ENCODE measurements at regions not wholly inside any gene's neighbourhood (a gene's known extent, or its start where the extent isn't known, plus 50 kb on each side); places are given as distances from the start of the nearest gene placed in this dataset.

DNA sequence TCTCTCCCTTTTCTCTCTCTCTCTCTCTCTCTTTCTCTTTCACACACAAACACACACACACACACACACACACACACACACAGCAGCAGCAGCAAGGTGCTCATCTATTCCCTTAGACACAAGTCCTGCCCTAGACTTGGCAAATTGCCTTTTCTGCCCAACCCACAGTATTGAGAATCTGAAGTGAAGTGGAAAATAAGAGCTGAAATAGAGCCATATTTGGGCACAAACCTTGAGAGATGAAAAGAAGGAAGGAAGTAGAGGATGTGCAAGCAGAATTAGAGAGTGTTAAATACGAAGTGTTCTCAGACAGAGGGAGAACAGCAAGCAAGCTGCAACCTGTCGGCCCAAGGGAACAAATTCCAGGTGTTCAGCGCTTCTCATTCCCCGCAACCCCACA is 557.5 kb upstream of the NOX3 start:
- TF ChIP-seq REST (IDR thresholded peaks at IDR 0.05; ENCODE audit: low read depth): no peak
- no peak for TF ChIP-seq EZH2phosphoT487 (IDR thresholded peaks at IDR 0.05; ENCODE audit: borderline replicate concordance)
- TF ChIP-seq POLR2AphosphoS5 (IDR thresholded peaks at IDR 0.05; ENCODE audit: low read depth, low read length): no peak
- no peak for TF ChIP-seq CBX3 (IDR thresholded peaks at IDR 0.05; ENCODE audit: low read depth)
- TF ChIP-seq POLR2A (IDR thresholded peaks at IDR 0.05; ENCODE audit: borderline replicate concordance, extremely low read depth, insufficient read depth, insufficient read length): no peak
- TF ChIP-seq EGR1 (IDR thresholded peaks at IDR 0.05; ENCODE audit: low read depth): no peak
- TF ChIP-seq SIN3A (IDR thresholded peaks at IDR 0.05; ENCODE audit: low read depth): no peak
- TF ChIP-seq CEBPB (IDR thresholded peaks at IDR 0.05; ENCODE audit: low read depth): no peak
- TF ChIP-seq FOSL1 (IDR thresholded peaks at IDR 0.05; ENCODE audit: low read depth): no peak
- no peak for TF ChIP-seq ZFX (IDR thresholded peaks at IDR 0.05)
- no peak for TF ChIP-seq TCF7L2 (IDR thresholded peaks at IDR 0.05; ENCODE audit: borderline replicate concordance, extremely low read depth, insufficient read depth, insufficient read length)
- TF ChIP-seq RAD21 (IDR thresholded peaks at IDR 0.05; ENCODE audit: low read depth): no peak
- no peak for TF ChIP-seq SP1 (IDR thresholded peaks at IDR 0.05; ENCODE audit: low read depth)
- no peak for TF ChIP-seq CTCF (IDR thresholded peaks at IDR 0.05 in 2 of 3, conservative IDR thresholded peaks at IDR 0.05 in 1 of 3; ENCODE audit: borderline replicate concordance in 1 of 3, insufficient read depth in 1 of 3, low read depth in 2 of 3, low read length in 2 of 3)

More for the DNA sequence above, 557.5 kb upstream of the NOX3 start:
- CTCF ChIA-PET: no interaction called here
- POLR2A ChIA-PET: no interaction called here
- Histone ChIP-seq H3K9me3 (ENCODE audit: control insufficient read depth in 1 of 2, insufficient read depth in 1 of 2, low read depth in 1 of 2, low read length in 2 of 2) (no peaks in the 10 kb centered on the region), H3K4me2 (ENCODE audit: low read length) (no peak overlapping the region), H3K27me3 (ENCODE audit: insufficient read depth, low read length) (no peaks in the 10 kb centered on the region), H3K4me3 (replicated peaks in 1 of 2; ENCODE audit: low read depth in 1 of 2, low read length in 2 of 2) (no peak overlapping the region), H3K27ac (ENCODE audit: low read depth, low read length) (no peak overlapping the region), H2AFZ (ENCODE audit: low read depth, low read length, poor library complexity, severe bottlenecking) (no peak overlapping the region), H3K4me1 (ENCODE audit: control insufficient read depth in 1 of 2, insufficient read depth in 2 of 2, low read length in 2 of 2) (no peaks in the 10 kb centered on the region), H3K9me2 (ENCODE audit: insufficient read depth) (no peaks in the 10 kb centered on the region), H4K20me1 (ENCODE audit: insufficient read depth) (no peaks in the 10 kb centered on the region), H3K79me2 (ENCODE audit: insufficient read depth, low read length) (no peaks in the 10 kb centered on the region), H3K9ac (ENCODE audit: low read length) (no peak overlapping the region), H3K36me3 (ENCODE audit: control insufficient read depth in 1 of 2, insufficient read depth in 2 of 2, low read length in 2 of 2) (no peaks in the 10 kb centered on the region)
- no peak for ATAC-seq
- no TSS peak for BruUV-seq (replicated peaks)
- intact Hi-C loops (cut with micrococcal nuclease): no loop called here
- RAD21 ChIA-PET (ENCODE audit: low non-redundant PET in 1 of 2, low total read pairs in 2 of 2, uncharacterized antibody in 2 of 2, unreplicated experiment in 2 of 2): no interaction called here
- no peak for DNase-seq (ENCODE audit: low read depth, low spot score)
